GM19238 (cell line): ENCODE measurements at regions not wholly inside any gene's neighbourhood (a gene's known extent, or its start where the extent isn't known, plus 50 kb on each side); places are given as distances from the start of the nearest gene placed in this dataset.
"Not testable (repeated sequence)": the region's sequence is repeated elsewhere in the genome, so short reads cannot be mapped to it uniquely, and the experiment has no call there.

Experiments used
- DNase-seq: peaks from one replicate; pipeline ENCODE4 v3.0.0; 2011; ENCODE audit warnings: low spot score; ENCODE audit not compliant: insufficient read length

DNA sequence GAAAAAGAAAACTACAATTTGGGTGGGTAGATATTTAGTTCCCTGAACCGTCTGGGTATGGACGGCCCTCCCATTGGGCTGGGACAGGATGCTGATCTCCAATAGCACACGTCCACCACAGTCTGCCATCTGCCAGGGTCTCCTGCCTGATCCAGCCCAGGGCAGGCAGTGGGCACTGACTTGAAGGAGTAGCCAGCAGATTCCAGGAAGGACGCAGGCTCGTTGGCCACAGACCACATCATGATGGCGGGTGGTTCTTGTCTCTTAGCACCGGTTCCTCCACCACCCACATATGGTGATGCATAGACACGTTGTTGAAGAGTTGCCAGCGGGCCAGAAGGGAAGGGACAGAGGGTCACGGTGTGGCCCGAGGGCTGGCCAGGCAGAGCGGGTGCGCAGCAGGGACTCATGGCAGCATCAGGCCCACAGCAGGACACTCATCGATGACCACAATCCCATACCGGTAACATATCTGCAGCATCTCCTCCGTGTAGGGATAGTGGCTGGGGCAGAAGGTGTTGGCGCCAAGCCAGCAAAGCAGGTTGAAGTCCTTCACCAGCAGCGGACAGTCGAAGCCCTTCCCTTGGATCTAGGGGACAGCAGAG, 155.8 kb upstream of the FAM174A start:
- DNase-seq: not testable (repeated sequence)

DNA sequence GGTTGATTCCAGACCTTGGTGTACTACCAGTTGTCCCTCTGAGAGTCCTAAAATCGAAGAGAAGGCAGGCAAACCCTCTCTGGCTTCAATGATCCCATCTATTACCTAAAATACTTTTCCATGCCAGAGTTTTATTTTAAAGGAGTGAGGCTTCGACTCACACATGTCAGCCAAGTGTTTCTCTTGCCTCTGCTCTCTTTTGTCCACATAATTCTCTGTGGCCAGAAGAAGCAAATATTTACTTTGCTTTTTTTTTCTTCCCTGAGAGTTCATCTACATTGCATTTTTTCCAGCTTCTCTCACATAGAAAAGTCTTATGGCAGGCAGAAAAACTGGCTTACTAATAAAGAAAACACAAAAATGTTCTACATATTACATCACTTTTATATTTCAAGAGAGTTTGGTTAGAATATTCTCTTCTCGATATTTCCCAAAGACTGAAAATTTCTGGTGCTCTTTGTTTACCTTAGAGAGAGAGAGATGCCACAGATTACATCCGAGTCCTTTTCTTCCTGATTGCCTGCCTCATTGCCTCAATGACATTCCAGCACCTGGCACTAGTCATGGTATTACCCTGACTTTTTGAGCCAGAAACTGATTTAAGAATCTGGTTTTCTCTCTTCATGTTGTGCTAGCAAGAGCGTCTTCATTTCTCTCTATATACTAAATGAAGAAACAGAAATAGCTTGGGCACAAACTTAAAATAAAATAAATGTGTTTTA, 170.3 kb upstream of the FAM174A start:
- not testable (repeated sequence) for DNase-seq

DNA sequence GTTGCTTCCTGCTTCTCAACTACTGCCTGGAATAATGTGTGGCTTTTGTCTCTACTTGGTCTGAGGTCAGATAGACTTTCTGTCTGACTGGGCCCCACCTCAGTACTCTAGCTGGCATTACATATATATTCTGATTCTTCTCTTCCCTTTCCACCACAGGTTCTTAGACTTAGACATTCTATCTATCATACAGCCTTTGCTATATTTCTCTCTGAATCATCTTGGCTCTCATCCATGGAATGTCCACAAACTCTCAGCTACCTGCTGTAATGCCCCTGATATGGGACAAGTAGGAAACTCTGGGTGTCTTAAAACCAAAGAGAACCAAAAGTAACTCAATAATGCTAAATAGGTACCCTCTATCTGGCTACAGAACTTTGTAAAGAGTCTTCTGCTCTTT, 170.8 kb upstream of the FAM174A start:
- not testable (repeated sequence) for DNase-seq

DNA sequence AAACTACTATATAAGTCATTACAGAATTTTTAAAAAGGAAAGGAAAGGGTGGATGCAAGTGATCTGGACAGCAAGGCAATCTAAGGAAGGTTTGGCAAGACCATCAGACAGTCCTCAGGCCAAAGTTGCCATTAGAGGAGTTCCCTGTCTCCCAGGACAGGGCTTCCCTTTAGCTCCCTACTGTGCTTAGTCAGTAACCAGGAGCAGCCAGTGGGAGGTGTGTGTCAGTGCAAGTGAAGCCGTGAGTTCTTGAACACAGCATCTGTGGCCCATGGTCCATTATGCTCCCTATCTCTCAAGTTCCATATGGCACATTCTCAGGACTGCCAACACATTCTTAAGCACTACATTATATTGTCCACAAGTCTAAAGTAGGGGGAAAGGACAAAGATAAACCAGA, 175.2 kb upstream of the FAM174A start:
- DNase-seq: not testable (repeated sequence)

DNA sequence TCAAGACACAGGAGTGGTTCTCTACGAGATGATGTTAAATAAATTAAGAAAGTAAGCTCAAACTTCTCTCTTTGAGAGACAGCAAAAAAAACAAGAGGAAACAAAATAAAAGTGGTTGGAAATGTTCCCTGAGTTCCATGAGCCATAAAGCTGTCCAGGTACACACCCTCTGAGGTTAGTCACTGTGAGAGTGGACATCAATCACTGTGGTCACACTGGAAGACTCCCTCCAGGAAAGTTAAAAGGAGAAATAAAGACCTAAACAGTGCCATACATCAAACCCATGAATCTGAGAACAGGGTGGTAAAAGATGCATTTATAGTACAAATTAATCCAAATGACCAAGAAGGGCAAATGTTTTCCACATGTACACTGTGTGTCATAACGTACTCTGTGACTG, 188.9 kb upstream of the FAM174A start:
- not testable (repeated sequence) for DNase-seq

DNA sequence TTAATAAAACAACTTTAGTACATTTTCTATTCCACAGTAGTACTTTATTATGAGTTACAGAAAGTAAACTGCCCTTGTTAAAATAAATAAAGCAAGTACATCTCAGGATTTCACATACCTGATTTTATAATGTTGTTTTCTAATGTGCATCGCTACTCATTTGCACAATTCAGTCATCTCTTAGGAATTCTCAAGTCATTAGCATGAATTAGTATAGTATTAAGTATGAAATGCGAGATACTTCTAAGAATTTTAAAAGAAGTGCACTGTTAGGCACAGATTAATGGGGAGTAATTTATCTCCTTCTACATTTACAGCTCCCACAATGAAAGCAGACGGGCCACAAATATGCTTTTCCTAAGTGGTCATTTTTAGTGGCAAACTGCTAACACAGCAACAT, 193.7 kb upstream of the FAM174A start:
- not testable (repeated sequence) for DNase-seq

DNA sequence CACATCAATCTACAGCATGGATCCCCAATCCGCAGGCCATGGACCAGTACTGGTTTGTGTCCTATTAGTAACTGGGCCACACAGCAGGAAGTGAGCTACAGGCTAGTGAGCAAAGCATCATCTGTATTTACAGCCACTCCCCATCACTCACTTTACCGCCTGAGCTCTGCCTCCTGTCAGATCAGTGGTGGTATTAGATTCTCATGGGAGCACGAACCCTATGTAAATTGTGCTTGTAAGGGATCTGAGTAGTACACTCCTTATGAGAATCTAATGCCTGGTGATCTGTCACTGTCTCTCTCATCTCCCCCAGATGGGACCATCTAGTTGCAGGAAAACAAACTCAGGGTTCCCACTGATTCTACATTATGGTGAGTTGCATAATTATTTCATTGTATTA, 212.7 kb upstream of the FAM174A start:
- DNase-seq: no peak

DNA sequence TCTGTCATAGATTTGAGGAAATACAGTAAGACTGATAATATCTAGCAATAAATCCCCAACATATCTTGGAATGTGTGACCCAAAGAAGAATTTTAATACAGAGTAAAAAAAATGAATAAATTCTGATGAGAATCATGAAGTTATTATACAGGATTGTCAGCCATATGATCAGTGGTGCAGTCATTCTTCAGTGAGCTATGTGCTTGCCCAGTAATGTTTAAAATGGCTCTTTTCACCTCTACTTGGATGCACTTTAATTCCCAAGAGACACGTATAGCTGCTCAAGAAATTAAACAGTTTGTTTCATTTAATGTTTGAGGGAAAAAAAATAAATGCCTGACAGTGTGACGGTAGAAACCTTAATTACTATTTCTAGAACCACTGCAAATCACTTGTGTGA, 215.3 kb upstream of the FAM174A start:
- DNase-seq: no peak

DNA sequence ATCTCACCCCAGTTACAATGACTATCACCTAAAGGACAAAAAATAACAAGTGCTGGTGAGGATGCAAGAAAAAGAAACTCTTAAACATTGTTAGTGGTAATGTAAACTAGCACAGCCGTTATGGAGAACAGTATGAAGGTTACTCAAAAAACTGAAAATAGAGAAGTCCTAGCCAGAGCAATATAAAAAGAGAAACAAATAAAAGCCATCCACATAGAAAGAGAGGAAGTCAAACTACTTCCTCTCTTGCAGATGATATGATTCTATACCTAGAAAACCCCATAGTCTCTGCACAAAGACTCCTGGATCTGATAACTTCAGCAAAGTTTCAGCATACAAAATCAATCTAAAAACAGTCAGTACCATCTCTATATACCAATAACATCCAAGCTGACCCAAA, 221.5 kb upstream of the FAM174A start:
- no peak for DNase-seq

DNA sequence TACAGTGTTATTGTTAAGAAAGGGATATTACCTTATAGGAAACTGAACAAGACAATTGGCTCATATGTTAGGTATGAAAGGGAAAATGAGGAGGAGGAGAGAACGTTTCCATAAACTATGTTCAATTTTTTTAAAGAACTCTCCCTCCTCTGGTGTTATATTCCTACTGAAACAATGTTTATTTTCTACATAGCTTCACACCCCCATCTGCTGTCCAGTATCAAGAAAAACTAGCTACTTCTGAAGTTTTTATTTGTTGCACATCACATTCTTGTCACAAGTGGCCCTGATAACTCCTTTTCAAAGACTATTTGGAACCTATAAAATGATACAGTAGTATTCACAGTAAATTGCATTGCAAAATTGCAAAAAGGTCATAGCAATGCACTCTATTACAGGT, 223.4 kb upstream of the FAM174A start:
- DNase-seq: no peak

DNA sequence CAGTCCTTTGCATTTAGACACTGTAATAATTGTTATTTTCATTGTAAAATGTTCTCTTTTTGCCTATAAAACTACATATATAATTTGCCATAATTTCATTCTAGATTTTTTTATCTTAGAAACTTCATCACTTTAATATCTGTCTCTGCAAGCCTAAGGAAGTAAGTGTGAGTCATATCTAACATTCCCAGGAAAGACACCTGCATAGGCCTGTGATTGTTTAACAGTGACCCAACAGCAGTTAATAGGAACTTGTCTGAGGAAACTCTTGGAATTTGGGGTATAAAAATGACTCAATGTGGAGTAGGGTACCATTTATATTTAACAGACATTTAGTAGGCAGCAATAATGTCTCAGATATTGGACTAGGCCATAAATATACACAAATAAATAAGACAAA, 229.2 kb upstream of the FAM174A start:
- DNase-seq: no peak

DNA sequence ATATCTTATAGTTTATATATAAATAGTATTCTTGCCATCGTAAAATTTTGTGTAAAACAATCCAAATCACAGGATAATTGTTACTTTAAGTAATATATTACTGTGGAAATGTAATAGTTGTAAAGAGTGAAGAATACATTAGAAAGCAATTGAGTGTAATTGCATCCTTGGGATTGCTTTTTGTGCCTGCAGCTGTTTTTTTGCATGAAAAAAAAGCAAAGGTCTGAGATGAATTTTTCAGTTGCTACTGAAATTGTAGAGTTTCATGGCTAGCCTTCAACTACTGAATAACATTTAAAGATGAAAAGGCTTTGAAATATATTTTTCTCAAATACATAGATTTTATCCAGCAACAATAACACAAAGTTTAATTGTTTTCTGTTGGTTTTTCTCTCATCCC, 232.0 kb upstream of the FAM174A start:
- no peak for DNase-seq

DNA sequence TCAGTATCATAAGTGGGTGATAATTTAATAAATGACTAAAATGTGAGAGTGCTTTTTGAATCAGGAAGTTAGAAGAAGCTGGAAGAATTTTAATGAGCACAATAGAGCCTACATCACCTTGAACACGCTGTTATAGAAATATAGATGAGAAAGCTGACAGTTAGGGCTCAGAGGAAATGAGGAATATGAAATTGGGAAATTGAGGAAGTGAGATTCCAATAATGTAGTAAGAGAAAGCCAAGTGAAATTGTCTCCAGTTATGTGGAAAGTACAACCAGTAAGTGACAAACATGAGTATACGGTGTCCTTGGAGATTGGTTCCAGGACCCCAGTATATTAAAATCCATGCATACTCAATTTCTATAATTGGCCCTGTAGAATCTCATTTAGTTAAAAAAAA, 235.9 kb upstream of the FAM174A start:
- no peak for DNase-seq

DNA sequence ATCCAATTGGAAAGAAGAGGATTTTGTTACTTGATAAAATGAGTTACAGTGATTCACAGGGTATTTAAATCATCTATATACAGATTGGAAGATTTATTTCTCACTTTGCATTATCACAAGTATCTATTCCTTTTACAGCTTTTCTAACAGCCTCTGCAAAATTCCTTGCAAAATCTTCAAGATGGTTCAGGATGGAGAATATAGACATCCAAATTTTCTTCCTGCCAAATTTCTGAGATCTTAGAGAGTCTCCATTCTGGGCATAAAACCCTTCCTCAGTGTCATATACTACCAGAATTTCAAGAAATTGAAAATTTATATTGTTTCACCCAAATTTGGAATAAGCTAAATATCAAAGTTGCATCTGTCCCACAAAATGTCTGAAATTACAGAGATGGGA, 259.1 kb upstream of the FAM174A start:
- DNase-seq: no peak

DNA sequence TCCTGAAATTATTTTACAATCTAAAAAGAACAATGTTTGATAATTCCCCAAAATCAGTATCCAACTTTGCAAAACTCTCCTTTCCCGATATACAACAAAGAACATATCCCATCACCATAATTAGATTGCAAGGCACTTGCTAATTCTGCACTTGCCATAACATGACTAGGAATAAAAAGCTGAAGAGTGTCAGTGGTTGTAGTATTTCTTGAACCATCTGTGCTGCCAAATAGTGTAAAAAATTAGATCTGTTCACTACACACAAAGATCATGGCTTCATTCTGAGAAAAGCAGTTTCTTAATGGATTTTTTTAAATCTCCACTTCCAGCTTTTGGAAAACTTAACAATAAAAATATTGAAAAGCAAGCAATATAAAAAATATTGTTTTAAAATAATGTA, 259.5 kb upstream of the FAM174A start:
- DNase-seq: no peak

DNA sequence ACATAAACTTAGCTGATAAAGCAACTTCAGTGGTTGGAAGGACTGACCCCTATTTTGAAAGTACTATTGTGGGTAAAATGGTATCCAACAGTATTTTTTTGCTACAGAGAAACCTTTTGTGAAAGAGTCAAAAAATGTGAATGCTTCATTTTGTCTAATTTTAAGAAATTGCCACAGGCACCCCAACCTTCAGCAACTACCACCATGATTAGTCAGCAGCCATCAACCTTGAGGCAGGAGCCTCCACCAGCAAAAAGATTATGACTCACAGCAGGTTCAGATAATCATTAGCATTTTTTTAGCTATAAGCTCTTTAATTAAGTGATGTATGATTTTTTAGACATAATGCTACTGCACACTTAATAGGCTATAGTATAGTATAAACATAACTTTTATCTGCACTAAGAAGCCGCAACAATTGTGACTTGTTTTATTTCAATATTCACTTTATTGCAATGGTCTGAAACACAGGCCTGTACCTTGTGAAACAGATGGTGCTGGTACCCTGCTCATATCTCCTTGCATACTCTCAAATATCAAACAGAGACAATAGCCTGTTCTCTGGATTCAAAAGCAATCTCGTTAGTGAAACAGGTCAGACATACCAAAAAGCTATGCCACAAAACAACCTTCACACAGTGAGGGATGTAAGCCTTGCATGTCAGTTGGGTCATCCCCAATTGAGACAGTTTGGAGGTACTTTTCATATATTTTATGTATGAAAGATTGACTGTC, 261.2 kb upstream of the FAM174A start:
- DNase-seq: no peak

DNA sequence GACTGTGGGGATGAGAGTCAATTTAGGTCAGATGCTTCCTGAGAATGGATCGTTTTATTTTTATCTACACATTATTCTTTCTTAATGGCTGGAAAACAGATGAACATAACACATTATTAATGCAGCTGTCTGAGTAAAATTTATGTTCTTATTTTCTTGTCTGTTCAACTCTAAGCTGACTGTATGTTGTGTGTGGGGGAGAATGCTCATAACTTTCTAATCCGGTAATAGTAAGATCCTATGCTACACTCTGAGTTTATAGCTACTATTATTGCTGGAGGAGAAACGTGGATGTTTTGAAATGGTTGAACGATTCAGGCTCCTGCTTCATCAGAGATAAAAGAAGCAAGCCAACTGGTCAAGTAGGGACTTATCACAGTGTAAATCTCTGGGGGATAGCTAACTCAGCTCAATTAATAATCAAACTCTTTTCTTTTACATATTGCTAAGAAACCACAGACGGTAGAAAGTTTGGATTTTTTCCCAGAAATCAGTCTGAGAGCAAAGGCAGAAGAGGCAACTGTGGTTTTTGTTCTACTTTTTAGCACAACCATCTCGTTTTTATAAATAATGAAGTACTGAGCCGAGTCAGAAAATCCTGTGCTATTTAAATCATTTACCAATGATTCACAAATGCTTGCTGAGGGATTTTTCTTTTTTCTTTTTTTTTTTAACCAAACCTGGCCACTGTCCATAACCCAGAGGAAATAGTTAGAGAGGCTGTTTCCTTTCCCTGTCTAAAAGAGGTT, 265.0 kb upstream of the FAM174A start:
- no peak for DNase-seq

DNA sequence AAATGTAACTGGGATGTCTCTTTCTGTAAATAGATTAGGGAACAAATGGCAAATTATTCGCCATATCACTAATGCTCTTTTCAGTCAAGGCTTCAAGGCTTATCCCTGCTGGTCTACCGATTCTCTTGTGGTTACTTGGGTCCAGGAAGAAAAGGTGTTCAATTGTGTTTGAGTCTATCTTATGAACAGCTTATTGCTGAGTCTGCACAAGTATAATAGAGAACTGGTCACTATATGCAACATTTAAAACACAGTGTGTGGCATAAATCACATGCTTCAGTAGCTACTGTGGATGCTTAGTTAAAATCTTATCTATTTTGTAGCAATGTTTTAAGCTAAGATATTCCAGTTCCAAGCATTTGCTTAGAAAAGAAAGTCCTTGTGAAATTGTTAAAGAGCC, 274.2 kb upstream of the FAM174A start:
- DNase-seq: no peak

DNA sequence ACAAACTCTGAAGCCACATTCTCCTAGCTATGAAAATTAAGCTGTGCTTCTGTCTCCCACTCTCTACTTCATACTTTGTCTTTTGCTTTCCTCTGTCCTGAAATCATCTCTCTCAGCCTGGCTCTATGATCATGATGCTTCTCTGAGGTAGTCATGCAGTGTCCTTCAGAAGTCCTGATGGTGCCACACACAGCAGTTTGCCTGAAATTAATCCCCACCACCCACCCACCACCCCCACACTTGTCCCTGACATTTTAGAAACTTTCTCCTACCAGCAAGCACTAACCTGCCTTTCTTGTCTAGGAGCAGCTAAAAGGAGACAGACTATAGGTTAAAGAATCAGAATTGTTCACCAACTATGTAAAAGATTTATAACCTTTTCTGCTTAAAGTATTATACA, 282.2 kb upstream of the FAM174A start:
- DNase-seq: no peak

DNA sequence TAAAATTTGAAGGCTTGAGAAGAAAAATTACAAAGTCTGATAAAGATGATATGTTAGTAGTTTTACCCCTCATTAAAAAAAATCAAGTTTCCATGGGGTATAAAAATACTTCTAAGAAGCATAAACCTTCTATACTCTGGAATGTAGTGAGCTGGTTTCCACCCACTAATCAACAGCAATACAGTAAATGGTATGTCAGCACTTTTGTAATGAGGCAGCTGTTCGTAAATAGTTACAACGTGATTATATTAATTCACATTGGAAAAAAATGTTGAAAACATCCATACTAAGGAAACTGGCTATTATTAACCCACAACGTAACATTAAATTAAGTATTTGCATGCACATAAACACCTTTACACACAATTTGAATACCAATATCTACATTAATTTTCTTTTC, 283.1 kb upstream of the FAM174A start:
- DNase-seq: no peak

DNA sequence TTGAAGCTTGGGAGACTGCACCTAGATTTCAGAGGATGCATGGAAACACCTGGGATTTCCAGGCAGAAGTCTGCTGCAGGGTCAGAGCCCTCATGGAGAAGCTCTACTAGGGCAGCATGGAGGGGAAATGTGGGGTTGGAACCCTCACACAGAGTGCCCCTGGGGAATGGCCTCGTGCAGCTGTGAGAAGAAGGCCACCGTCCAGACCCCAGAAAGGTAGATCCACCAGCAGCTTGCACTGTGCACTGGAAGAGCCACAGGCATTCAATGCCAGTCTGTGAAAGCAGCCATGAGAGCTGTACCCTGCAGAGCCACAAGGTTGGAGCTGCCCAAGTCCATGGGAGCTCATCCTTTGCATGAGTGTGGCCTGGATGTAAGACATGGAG, 285.3 kb upstream of the FAM174A start:
- DNase-seq: no peak
